ENCODE measurements at regions not wholly inside any gene's neighbourhood (a gene's known extent, or its start where the extent isn't known, plus 50 kb on each side); places are given as distances from the start of the nearest gene placed in this dataset.
A peak's percentile ranks its signal among the peaks of the same experiment; 100 is the strongest.

DNA sequence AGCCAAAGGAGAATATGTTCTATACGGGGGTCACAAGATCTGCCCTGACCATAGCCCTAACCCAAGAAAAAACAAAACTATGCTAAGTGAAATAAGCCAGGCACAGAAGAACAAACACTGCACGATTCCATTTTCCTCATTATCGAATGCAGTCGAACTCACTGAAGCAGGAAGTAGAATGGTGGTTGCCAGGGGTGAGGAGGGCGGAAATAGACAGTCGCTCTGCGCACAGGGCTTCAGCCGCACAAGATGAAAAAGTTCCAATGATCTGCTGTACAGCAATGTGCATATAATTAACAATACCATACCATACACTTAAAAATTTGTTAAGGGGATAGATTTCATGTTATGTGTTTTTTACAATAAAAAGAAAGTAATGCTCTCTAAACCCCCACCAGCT is 257.7 kb downstream of the TXNL1 start:
- no peak for DNase-seq (ENCODE audit: low spot score)

DNA sequence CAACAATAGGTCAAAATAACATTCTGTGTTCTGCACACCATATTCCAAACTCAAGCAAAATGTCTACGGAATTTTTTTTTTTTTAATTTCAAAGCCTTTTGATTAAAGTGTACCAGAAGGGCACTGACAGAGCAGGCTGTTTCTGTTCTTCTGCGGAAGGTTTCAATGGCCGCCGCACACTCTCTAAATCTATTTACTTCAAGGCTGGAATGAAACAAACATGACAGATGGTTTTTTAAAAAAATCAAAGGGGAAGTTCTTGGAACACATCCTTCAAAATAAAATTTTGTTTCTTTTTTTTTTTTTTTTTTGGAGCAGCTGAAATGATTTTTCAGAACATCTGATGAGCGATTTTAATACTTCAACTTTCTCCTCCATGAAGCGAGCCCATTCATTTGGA is 259.1 kb downstream of the TXNL1 start:
- no peak for DNase-seq (ENCODE audit: low spot score)

DNA sequence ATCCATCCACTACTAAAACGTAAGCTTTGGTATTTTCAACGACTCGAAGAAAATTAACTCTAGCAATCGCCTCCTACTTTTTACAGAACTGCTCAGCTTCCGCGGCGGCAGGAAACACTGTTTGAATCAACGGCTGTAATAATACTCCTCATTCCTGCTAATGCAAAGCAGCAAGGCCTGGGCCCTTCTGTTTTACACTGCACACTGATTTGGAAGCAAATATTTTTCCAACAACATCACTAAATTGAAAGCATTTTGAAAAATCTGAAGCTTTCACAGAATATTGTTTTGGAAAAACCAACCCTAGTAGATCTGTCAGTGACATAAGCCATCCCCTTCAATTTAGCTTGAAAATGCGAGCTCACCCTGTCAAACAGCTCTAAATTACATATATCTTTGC is 261.2 kb downstream of the TXNL1 start:
- no peak for DNase-seq (ENCODE audit: low spot score)

DNA sequence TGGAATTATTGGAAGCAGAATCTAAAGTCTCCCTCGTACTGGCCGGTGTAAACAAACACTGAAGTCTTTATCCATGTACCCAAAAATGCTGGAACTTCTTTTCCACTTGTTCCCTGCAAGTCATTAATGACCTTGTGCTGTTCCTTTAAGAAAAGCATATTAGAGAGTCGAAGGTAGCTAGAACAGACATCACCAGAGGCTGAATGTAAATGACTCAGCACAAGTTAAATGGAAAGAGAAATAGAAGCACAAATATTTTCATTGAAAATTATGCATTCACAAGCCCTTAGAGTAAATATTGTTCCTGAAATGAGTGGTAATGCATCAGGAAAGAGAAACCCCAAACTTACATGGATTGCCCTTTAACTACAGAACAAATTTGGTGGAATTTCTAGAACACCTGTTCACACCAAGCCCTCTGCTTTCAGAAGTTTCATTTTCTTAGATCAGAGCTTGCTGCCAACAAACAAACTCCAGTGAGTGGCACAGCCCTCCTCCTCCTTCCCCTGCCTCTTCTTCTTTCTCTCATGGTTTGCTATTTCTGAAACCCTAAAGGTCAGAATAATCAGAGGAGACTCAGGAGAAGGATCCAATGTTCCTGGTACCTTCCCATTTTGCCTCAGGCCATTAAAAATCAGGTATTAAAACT is 264.3 kb downstream of the TXNL1 start:
- no peak for DNase-seq (ENCODE audit: low spot score)

DNA sequence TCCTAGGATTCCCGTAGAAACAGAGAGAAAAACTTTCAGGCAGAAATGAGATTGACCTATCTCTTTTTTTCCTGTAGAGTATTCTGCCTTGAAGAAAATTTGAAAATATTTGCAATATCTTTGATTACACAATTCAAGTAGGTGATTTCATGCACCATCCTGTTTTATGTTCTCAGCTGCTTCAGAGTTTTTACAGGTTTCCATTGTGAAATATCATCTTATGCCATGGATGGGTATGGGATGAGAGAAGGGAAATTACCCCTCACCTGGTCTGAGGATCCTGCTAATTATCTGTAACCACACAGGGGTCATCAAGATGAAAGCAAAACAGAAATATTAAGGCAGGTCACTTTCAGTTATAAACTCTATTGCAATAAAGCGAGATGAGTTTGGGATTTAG is 264.8 kb downstream of the TXNL1 start:
- no peak for DNase-seq (ENCODE audit: low spot score)

DNA sequence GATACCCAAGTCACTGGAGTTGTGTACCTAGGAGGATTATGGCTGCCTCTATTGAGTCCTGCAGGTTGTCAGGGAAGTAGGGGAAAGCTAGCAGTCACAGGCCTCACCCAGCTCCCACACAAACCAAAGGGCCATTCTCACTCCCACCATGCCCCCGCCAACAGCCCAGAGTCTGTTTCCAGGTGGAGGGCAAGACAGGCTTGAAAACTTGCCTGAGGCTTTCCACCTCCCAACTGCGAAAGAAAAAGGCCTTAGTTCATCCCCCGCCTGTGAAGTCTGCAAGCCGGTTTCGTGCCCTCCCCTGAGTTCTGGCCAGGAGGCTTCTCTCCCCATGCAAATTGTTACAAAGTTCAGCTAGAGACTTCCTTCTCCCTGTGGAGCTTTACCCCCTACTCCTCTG is 270.3 kb downstream of the TXNL1 start:
- no peak for DNase-seq (ENCODE audit: low spot score)

DNA sequence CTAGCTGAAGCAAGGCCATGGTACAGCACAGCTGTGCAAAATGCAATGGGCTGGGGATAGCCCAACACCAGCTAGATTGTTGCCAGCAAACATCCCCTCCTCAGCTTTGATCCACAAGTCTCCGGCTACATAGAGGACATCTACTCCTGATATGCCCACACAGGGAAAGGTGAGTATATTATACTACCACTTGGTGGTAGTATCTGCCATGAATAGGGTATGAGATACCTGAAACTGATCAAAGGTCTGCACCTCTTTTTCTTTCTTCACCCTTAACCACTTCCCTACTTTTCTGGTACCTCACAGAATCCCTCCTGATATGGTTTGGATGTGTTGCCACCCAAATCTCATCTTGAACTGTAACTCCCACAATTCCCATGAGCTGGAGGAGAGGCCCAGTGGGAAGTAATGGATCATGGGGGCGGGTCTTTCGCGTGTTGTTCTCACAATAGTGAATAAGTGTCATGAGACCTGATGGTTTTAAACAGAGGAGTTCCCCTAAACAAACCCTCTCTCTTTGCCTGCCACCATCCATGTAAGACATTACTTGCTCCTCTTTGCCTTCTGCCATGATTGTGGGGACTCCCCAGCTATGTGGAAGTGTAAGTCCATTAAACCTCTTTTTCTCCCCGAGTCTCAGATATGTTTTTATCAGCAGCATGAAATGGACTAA is 279.6 kb downstream of the TXNL1 start:
- no peak for DNase-seq (ENCODE audit: low spot score)

DNA sequence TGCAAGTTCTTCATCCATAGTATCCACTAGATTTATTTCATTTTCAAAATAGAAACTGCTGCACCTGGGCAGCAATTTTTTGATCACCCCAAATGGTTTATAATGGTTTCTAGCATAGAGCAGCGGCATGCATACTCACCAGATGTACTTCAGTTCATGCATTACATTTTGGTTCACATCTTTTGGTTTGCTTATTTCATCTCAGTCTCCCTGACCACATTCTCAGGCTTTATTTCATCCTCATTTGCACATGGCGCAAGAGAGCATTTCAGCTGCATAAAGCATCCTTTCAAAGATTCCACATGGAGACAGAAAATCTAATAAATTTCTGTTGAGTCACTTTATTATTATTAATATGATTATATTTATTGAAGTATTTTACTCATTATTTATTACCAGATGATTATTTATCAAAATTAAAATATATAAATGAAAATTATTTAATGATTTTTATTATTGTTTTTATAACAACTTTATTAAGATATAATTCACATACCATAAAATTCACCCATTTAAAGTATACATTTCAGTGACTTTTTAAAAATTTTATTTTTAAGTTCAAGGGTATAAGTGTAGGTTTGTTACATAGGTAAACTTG is 284.6 kb downstream of the TXNL1 start:
- no peak for DNase-seq (ENCODE audit: low spot score)

DNA sequence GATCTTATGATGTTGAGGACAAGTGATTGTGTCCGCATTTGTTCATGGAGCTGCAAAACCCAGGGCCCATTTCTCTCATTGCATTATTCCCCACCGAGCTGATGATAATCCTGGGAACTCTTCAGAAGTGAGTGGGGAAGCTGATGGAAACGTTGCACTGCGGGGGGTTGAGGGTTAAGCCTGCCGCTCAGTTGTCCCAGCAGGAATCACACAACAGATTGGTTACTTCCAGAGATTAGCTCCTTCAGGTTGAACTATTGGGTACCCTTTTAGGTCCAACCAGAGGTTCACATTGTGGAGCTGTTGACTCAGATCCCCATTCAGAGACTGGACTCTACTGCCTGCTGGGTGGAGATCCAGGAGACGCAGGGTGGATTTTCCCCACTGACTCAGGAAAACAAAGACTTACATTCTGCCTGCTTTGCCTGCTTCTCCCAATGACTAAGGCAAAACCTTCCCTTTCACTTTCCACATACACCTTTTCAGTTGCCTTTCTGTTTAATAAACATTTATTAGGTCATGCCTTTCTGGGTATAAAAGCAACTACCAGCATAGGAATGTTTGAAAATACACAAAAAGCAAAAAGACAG is 286.4 kb downstream of the TXNL1 start:
- DNase-seq (ENCODE audit: low spot score) = no peak

DNA sequence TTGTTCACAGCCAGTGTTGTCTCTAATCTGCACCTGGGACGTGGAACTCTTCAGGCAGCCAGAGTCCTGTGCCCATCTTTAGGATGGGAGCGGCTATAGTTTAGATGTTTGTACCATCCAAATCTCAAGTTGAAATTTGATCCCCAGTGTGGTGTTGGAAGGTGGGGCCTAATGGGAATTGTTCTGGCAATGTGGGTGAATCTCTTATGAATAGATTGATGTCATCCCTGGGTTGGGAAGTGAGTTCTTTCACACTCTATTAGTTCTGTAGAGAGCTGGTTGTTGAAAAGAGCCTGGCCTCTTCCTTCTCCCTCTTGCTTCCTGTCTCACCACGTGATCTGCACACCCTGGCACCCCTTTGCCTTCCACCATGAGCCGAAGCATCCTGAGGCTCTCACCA is 300.9 kb downstream of the TXNL1 start:
- DNase-seq (ENCODE audit: low spot score) = no peak

DNA sequence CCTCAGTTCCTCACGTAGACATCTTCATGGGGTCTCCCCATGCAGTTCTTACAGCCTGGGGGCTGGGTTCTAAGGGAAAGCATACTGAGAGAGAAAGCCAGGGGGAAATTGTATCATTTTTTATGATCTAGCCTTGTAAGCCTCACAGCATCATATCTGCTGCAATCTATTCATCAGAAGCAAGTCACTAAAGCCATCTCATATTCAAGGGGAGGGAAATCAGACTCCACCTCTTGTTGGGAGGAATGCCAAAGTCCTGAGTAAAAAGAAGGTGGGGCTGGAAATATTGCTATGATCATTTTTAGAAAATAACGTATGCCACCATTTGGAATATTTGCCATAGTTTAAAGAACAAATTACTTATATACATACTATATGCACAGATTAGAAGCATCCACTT is 304.6 kb downstream of the TXNL1 start:
- no peak for DNase-seq (ENCODE audit: low spot score)

DNA sequence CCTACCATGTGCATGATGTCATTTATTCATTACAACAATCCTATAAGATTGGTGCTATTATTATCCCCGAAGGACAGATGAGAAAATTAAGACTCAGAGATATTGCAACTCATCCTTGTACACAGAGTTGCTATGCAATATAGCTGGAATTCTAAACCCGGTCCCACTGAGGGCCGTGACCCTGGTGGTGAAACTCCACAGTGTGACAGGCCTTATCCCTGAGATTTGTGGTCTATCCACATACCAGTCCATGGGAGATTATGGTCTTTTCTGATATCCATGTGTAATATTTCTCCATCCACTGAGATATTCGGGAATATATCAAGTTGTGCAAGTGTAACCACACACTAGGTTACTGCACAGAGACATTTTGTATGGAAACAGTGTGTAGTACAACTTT is 305.2 kb downstream of the TXNL1 start:
- no peak for DNase-seq (ENCODE audit: low spot score)

DNA sequence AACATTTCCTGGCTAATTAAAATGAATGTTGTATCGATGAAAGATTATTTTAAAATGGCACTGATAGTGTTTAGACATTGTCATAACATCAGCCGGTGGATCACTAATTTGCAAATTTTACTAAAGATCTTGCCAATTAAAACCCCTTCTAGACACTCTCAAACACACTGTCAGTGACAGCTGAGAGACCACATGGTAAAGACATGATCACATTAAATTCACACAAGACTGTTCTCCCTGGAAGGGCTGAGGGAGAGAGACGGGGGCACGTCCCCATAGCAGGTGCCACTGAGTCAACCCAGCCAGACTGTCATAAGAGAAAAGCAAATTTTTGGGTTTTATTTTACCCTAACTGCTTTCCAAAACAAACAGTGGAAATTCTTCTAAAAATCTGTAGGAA is 306.0 kb downstream of the TXNL1 start:
- DNase-seq (ENCODE audit: low spot score) = no peak

DNA sequence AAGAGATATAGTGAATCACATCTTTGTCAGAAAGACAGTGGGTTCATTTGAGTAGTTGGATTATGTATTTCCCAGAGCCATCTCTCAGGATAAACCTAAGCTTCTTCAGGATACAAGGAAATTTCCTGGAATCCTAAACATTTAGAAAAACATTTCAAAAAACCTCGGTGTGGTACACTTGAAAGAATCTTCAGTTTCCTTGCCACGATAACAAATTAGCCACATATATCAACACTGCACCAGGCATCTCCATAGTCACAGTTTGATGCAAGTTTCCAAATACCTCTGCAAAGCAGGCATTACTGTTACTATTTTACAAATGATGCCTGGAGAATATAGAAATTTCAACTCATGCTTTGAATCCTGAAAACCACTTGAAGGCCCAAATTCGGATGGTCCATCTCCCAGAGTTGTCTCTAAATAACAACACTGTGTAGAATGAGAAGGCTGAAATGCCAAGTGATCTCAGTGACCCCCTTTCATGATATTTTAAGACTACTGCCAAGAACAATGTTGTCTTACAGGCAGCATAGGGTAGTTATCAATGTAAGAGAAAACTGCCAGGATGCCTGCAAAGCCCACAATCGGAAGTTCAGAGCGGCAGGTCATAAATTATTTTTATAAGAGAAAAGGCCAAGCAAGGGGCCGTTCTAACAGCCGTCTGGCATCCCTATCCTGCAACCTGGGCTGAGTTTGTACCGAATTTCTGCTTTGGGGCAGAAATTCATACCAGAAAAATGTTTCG is 307.9 kb downstream of the TXNL1 start:
- no peak for DNase-seq (ENCODE audit: low spot score)

DNA sequence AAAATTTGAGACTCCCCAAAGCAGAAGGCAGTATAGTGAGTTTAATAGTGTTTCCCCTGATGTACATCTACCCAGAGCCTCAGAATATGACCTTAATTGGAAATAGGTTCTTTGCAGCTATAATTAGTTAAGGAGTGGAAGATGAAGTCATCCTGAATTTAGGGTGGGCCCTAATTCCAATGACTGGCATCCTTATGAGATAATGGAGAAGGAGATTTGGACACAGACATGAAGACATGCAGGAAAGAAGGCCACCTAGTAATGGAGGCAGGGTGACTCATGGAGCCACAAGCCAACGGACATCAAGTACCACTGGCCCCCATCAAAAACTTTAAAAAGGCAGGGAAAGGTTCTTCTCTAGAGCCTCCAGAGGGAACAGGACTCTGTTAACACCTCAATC is 308.9 kb downstream of the TXNL1 start:
- DNase-seq (ENCODE audit: low spot score) = no peak

DNA sequence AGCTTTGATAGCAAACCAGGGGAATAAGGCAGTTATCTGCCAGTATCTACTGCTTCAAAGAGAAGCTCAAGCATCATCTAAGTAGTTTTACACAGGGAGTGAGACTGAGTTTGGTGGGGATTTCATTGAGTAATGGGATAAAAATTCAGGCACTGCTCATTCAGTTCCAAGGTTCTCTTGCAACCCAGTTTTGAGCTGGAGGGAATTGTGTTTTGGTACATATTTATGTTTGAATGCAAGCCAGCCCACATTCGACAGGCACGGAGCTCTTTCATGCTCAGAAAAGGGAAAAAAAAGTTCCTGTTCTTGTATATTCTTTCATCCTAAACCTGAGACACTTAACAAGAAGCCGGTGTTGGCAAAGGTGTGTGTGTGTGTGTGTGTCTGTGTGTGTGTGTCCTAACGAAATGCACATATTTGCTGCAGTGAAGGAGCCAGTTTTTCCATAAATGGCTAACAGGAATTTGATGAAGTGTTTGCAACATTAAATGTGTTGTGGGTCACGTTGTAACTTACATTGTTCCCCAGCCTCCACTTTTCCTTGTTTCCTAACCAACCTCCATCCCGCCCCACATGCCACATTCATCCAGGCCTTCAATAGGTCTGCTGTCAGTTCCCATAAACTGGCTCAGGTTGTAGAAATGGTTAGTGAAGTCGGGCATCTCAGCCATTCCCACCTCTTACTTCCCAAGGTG is 311.1 kb downstream of the TXNL1 start:
- DNase-seq (ENCODE audit: low spot score) = no peak

DNA sequence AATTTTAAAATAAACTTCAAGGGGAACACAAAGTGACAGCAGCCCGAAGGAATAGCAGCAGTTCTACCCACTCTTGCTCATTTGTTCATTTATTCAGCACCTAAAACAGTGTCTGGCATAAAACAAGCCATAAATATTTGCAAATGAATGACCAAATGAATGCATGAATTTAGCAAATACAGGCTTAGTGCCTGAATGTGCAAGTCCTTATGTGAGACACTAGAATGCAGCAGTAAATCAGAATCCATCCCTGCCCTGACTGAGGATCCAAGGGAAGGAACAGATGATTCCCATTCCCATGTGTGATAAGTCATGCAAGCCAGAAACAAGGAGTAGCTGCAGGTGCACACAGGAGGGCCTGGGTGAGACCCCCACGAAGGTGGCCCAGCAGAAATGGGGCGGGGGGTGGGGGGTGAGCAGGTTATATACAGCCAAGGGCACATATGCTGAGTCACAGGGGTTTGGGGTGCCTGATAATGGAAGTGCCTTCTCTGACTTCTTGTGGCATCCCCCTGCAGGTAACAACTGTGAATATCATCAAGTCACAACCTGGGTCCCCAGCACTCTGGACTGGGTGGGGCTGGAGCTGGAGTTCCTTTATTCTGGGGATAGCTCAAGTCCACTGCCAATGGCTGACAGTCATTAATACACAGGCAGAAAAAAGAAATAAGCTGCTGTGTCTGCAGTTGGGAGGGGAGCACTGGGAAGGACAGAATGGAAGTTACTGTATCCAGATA is 311.9 kb downstream of the TXNL1 start:
- DNase-seq (ENCODE audit: low spot score) = no peak

DNA sequence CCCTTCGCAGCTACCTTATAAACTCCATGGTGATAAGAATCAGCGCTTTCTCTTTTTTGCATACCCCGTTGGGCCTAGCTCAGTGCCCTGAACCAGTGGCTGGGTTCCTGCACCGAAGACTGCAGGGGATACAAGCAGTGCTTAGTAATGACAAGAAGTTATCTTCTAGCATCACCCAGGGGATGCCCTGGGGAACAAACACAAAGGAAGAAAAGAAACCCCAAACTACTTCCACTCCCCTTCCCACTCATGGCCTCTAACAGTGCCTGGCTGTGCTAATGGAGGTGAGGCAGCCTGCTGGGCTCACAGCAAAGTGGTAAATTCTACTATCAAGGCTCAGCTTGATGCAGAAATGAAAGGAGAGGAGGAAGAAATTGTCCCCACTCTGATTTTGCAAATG is 314.7 kb downstream of the TXNL1 start:
- DNase-seq (ENCODE audit: low spot score) = no peak

DNA sequence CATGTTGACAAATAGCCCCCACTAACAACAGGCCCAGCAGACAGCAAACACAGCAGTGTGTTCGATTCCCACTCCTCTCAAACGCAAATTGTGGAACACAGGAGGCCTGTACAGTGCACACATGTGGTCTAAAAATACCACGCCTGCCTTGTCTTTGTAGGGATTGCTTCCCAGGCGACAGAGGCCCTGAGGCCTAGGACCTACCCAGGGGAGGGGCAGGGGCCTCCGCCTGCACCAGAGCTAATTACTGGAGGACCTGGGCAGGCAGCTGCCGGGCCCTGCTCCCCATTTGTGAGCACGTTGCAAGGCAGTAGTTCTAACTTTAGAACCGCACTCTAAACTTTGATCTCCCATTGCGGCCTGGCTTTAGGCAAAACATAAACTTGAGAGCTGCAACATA is 316.0 kb downstream of the TXNL1 start:
- DNase-seq (ENCODE audit: low spot score) = no peak

DNA sequence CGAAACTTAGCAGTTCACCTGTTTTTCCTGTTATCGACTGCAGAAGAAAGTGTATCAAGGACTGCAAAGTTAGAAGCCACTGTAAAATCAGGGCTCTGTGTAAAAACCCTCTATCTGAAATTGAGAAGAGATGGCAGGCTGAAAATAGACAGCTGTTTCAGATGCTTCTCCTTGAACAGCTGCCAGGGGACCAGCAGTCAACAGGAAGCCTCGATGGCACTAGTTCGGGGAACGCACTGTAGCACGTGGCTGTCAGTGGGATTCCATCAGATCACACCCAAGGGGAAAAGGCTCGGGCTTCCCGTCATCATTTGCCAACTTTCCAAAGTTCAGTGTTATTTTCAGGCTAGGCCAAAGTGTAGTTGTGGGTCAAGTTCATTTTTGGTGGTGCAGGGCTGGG is 316.9 kb downstream of the TXNL1 start:
- DNase-seq (ENCODE audit: low spot score) = peak; percentile 40

DNA sequence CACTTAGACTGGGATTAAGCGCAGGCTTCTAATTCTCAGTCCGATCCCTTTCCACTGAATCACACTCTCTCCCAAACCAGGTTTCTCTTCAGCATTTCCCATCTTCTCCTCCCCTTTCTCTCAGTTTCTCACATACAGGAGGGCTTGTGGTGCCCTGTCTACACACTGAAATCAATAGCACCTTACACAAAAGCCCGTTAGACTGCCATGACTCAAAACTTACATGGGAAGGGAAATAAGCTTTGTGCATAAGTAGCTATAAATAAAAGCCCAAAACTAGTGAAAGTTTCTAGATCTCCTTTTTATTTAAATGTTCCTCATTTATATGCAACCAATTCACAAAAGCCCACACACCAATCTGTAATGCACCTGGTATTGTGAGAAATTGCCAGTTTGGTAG is 318.4 kb downstream of the TXNL1 start:
- no peak for DNase-seq (ENCODE audit: low spot score)

Measured in pons (tissue), 1 donor.